BLaER1 treated with 17β-estradiol and CSF1 and Interleukin-3, amounts not matched to agents 10 nM and 100 nM (cell line): ENCODE measurements at regions not wholly inside any gene's neighbourhood (a gene's known extent, or its start where the extent isn't known, plus 50 kb on each side); places are given as distances from the start of the nearest gene placed in this dataset.

Experiments used
- H3K27ac ChIP-seq, 11 experiments: shearing (Covaris generic); formaldehyde crosslinking; 2 replicates each; pipeline ENCODE4 v1.8.1; 2022
- H3K27me3 ChIP-seq, 11 experiments: shearing (Covaris generic); formaldehyde crosslinking; 2 replicates each; pipeline ENCODE4 v1.8.1; 2022
- H3K36me3 ChIP-seq, 11 experiments: shearing (Covaris generic); formaldehyde crosslinking; 2 replicates each; pipeline ENCODE4 v1.8.1; 2022
- H3K4me1 ChIP-seq, 10 experiments: shearing (Covaris generic); formaldehyde crosslinking; 2 replicates each; pipeline ENCODE4 v1.8.1; 2022
- H3K4me2 ChIP-seq, 11 experiments: shearing (Covaris generic); formaldehyde crosslinking; 2 replicates each; pipeline ENCODE4 v1.8.1; 2022
- H3K4me3 ChIP-seq, 10 experiments: shearing (Covaris generic); formaldehyde crosslinking; 2 replicates each; pipeline ENCODE4 v1.8.1; 2022
- H3K9ac ChIP-seq, 11 experiments: shearing (Covaris generic); formaldehyde crosslinking; 2 replicates each; pipeline ENCODE4 v1.8.1; 2022
- H3K9me3 ChIP-seq, 11 experiments: shearing (Covaris generic); formaldehyde crosslinking; replicated peaks in 1 of 11; 2 replicates each; pipeline ENCODE4 v1.8.1; 2022
- H4K20me1 ChIP-seq, 11 experiments: shearing (Covaris generic); formaldehyde crosslinking; 2 replicates each; pipeline ENCODE4 v1.8.1; 2022
- Cebpa-rat ChIP-seq, 11 experiments: shearing (Covaris generic); IDR thresholded peaks; 2 replicates each; pipeline ENCODE4 v1.8.1; 2022

- Histone ChIP-seq H3K27ac (no peak overlapping the region), H3K9me3 (no peaks in the 10 kb centered on the region), H3K4me3 (no peak overlapping the region), H3K4me2 (no peak overlapping the region), H4K20me1 (no peaks in the 10 kb centered on the region), H3K9ac (no peak overlapping the region), H3K4me1 (no peaks in the 10 kb centered on the region), H3K36me3 (no peaks in the 10 kb centered on the region), H3K27me3 (no peaks in the 10 kb centered on the region)
- TF ChIP-seq Cebpa-rat (IDR thresholded peaks at IDR 0.05) = no peak
Measured at GRCh38 chr4:60500810-60501209, 699.3 kb upstream of the ADGRL3 start.

- no peaks in the 10 kb centered on the region for H3K27me3 ChIP-seq
- no peak overlapping the region for H3K27ac ChIP-seq
- no peaks in the 10 kb centered on the region for H4K20me1 ChIP-seq
- H3K9ac ChIP-seq = no peak overlapping the region
- no peaks in the 10 kb centered on the region for H3K9me3 ChIP-seq
- no peak overlapping the region for H3K4me2 ChIP-seq
- no peaks in the 10 kb centered on the region for H3K4me1 ChIP-seq
- no peaks in the 10 kb centered on the region for H3K36me3 ChIP-seq
- TF ChIP-seq Cebpa-rat (IDR thresholded peaks at IDR 0.05) = no peak
- H3K4me3 ChIP-seq = no peak overlapping the region
Measured at GRCh38 chr4:60502733-60503132, 697.4 kb upstream of the ADGRL3 start.

- Histone ChIP-seq H3K36me3 (no peaks in the 10 kb centered on the region), H3K27ac (no peak overlapping the region), H3K9ac (no peak overlapping the region), H4K20me1 (no peaks in the 10 kb centered on the region), H3K9me3 (no peaks in the 10 kb centered on the region), H3K4me1 (no peaks in the 10 kb centered on the region), H3K4me3 (no peak overlapping the region), H3K4me2 (no peak overlapping the region), H3K27me3 (no peaks in the 10 kb centered on the region)
- TF ChIP-seq Cebpa-rat (IDR thresholded peaks at IDR 0.05) = no peak
Measured at GRCh38 chr4:60506061-60506460, 694.1 kb upstream of the ADGRL3 start.

- peaks cover 0 to 5% (median 0%) of the 10 kb centered on the region in 11 experiments; a peak in 1 of 22 replicates for H3K9me3 ChIP-seq
- H3K36me3 ChIP-seq = no peaks in the 10 kb centered on the region
- TF ChIP-seq Cebpa-rat (IDR thresholded peaks at IDR 0.05) = no peak
- H3K4me3 ChIP-seq = no peak overlapping the region
- no peaks in the 10 kb centered on the region for H4K20me1 ChIP-seq
- H3K27me3 ChIP-seq = no peaks in the 10 kb centered on the region
- H3K4me2 ChIP-seq = no peak overlapping the region
- H3K9ac ChIP-seq = no peak overlapping the region
- no peak overlapping the region for H3K27ac ChIP-seq
- H3K4me1 ChIP-seq = no peaks in the 10 kb centered on the region
Measured at GRCh38 chr4:60522265-60522664, 677.9 kb upstream of the ADGRL3 start.

- Histone ChIP-seq H3K36me3 (no peaks in the 10 kb centered on the region), H3K4me1 (no peaks in the 10 kb centered on the region), H3K4me3 (no peak overlapping the region), H3K27ac (no peak overlapping the region), H4K20me1 (no peaks in the 10 kb centered on the region), H3K4me2 (no peak overlapping the region), H3K9me3 (no peaks in the 10 kb centered on the region), H3K27me3 (no peaks in the 10 kb centered on the region), H3K9ac (no peak overlapping the region)
- TF ChIP-seq Cebpa-rat (IDR thresholded peaks at IDR 0.05) = no peak
Measured at GRCh38 chr4:60531776-60532379, 668.2 kb upstream of the ADGRL3 start.

DNA sequence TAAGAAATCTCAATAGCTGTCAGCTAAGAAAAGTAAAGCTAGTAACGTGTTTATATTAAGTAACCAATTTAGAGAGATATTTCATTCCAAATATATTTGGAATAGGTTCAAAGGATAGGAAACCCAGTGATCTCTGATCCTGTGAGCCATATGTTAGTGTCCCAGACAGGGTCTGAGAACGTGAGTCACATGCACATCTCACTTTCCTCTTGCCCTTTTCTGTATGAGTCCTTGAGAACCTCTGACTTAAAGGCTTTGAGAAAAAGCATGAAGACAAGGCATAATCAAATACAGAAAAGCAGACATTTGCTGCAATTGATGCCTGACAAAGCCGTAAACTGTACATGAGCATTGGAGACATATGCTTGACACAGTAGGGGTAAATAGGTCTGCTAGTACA lies 655.1 kb upstream of the ADGRL3 start:
- Histone ChIP-seq H3K27ac (no peak overlapping the region), H3K27me3 (no peaks in the 10 kb centered on the region), H3K4me3 (no peak overlapping the region), H4K20me1 (no peaks in the 10 kb centered on the region), H3K36me3 (no peaks in the 10 kb centered on the region), H3K4me1 (no peaks in the 10 kb centered on the region), H3K9ac (no peak overlapping the region), H3K9me3 (no peaks in the 10 kb centered on the region; a peak in 1 of 22 replicates), H3K4me2 (no peak overlapping the region)
- no peak for TF ChIP-seq Cebpa-rat (IDR thresholded peaks at IDR 0.05)

DNA sequence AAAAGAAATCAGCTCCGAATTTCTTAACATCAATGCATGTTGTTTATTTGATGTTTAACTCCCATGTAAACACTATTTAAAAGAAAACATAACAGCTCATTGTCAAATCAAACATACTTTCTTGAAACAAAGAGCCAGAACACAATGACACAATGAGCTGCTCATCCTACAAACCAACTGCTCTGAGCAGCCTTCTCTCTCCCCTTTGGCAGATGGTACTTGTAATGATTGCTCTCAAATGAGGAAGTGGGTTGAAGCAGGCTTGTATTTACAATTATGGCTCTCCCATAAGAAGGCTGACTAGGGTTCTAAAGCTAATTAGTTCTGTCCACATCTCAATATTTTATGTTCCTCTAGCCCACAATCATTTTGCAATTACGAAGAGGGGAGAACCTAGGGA lies 637.8 kb upstream of the ADGRL3 start:
- Histone ChIP-seq H3K4me2 (no peak overlapping the region), H3K4me3 (no peak overlapping the region), H3K27ac (no peak overlapping the region), H3K9me3 (no peaks in the 10 kb centered on the region), H4K20me1 (no peaks in the 10 kb centered on the region), H3K9ac (no peak overlapping the region), H3K4me1 (no peaks in the 10 kb centered on the region), H3K36me3 (no peaks in the 10 kb centered on the region), H3K27me3 (no peaks in the 10 kb centered on the region)
- no peak for TF ChIP-seq Cebpa-rat (IDR thresholded peaks at IDR 0.05)

DNA sequence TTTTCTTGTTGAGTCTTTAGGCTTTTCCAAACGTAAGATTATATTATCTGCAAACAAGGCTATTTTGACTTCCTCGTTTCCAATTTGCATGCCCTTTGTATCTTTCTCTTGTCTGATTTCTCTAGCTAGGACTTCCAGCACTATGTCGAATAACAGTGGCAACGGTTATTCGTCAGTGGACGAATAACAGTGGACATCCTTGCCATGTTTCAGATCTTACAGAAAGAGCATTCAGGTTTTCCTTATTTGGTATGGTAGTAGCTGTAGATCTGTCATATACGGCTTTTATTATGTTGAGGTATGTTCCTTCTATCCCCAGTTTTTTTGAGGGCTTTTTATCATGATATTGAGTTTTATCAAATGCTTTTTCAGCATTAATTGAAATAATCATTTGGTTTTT lies 634.6 kb upstream of the ADGRL3 start:
- no peak overlapping the region for H3K4me3 ChIP-seq
- H3K27me3 ChIP-seq = no peaks in the 10 kb centered on the region
- H3K4me1 ChIP-seq = no peaks in the 10 kb centered on the region
- no peaks in the 10 kb centered on the region for H3K36me3 ChIP-seq
- no peaks in the 10 kb centered on the region for H4K20me1 ChIP-seq
- no peak for TF ChIP-seq Cebpa-rat (IDR thresholded peaks at IDR 0.05)
- H3K9ac ChIP-seq = no peak overlapping the region
- no peak overlapping the region for H3K27ac ChIP-seq
- no peaks in the 10 kb centered on the region for H3K9me3 ChIP-seq
- no peak overlapping the region for H3K4me2 ChIP-seq

- Histone ChIP-seq H3K4me3 (no peak overlapping the region), H3K4me2 (no peak overlapping the region), H3K9ac (no peak overlapping the region), H3K27me3 (no peaks in the 10 kb centered on the region), H3K9me3 (no peaks in the 10 kb centered on the region), H3K4me1 (peaks cover 0 to 11% (median 0%) of the 10 kb centered on the region in 10 experiments; a peak in 2 of 20 replicates), H4K20me1 (no peaks in the 10 kb centered on the region), H3K36me3 (no peaks in the 10 kb centered on the region), H3K27ac (no peak overlapping the region)
- no peak for TF ChIP-seq Cebpa-rat (IDR thresholded peaks at IDR 0.05)
Measured at GRCh38 chr4:60575336-60575735, 624.8 kb upstream of the ADGRL3 start.

DNA sequence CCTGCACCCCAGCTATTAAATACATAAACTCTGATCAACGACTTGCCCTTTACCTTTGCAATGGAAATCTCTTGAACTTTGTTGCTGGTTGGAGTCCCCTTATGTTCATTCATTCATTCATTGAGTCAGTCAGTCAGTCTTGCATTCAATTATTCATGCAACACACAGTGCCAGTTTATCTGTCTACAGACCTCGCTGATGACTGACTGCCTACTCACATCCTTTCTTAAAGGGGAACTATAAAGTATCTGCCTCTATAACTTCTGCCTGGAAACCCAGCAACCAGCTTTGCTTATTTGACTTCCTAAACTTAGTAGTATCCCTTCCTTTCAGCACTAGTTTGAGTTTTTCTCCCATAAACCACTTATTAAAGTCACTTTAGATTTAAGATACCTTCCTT lies 620.8 kb upstream of the ADGRL3 start:
- no peaks in the 10 kb centered on the region for H3K36me3 ChIP-seq
- no peak overlapping the region for H3K27ac ChIP-seq
- H3K27me3 ChIP-seq = no peaks in the 10 kb centered on the region
- H3K9me3 ChIP-seq = no peaks in the 10 kb centered on the region
- no peak overlapping the region for H3K4me3 ChIP-seq
- H4K20me1 ChIP-seq = no peaks in the 10 kb centered on the region
- H3K4me1 ChIP-seq = peaks cover 0 to 11% (median 0%) of the 10 kb centered on the region in 10 experiments; a peak in 2 of 20 replicates
- H3K4me2 ChIP-seq = no peak overlapping the region
- no peak overlapping the region for H3K9ac ChIP-seq
- no peak for TF ChIP-seq Cebpa-rat (IDR thresholded peaks at IDR 0.05)
